ENCODE measurements at regions not wholly inside any gene's neighbourhood (a gene's known extent, or its start where the extent isn't known, plus 50 kb on each side); places are given as distances from the start of the nearest gene placed in this dataset.

DNA sequence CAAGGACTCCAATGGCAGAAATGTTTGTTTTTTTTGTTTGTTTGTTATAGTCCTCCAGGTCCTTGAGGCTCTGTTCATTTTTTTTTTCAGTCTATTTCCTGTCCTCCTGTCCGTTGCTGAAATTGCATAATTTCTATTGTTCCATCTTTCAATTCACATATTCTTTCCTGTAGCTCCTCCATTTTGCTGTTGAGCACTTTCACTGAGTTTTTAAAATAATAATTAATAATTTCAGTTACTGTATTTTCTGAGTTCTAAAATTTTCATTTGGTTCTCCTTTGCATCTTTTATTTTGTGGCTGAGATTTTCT, 202.3 kb upstream of the AGR3 start:
- Mint-ChIP-seq H3K4me1 (no peaks in the 10 kb centered on the region), H3K27ac (no peak overlapping the region), H3K27me3 (ENCODE audit: low read depth in 2 of 2) (peaks cover 0 to 2% of the 10 kb centered on the region in 2 donors), H3K4me3 (no peak overlapping the region), H3K9me3 (no peaks in the 10 kb centered on the region), H3K36me3 (no peaks in the 10 kb centered on the region)
- Histone ChIP-seq H3K27me3 (ENCODE audit: control insufficient read depth, insufficient read depth, low read length) (no peaks in the 10 kb centered on the region), H3K9me3 (ENCODE audit: control insufficient read depth, insufficient read depth, low read length) (no peaks in the 10 kb centered on the region), H3K27ac (ENCODE audit: low read length) (no peak overlapping the region), H3K36me3 (ENCODE audit: control insufficient read depth, insufficient read depth, low read length) (no peaks in the 10 kb centered on the region), H3K4me1 (ENCODE audit: control insufficient read depth, insufficient read depth, low read length) (no peaks in the 10 kb centered on the region), H3K4me3 (ENCODE audit: low read length) (no peak overlapping the region)
- no peak for DNase-seq
- TF ChIP-seq, protein P1, sequence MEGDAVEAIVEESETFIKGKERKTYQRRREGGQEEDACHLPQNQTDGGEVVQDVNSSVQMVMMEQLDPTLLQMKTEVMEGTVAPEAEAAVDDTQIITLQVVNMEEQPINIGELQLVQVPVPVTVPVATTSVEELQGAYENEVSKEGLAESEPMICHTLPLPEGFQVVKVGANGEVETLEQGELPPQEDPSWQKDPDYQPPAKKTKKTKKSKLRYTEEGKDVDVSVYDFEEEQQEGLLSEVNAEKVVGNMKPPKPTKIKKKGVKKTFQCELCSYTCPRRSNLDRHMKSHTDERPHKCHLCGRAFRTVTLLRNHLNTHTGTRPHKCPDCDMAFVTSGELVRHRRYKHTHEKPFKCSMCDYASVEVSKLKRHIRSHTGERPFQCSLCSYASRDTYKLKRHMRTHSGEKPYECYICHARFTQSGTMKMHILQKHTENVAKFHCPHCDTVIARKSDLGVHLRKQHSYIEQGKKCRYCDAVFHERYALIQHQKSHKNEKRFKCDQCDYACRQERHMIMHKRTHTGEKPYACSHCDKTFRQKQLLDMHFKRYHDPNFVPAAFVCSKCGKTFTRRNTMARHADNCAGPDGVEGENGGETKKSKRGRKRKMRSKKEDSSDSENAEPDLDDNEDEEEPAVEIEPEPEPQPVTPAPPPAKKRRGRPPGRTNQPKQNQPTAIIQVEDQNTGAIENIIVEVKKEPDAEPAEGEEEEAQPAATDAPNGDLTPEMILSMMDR (IDR thresholded peaks at IDR 0.05): no peak
- intact Hi-C loops (cut with micrococcal nuclease): no loop called here
- ATAC-seq: no peak
- 67% methylated on average over 1 of the region's 1 CpG for WGBS (ENCODE audit: insufficient coverage)

- intact Hi-C loops (cut with micrococcal nuclease): no loop called here
- DNase-seq: no peak
- Histone ChIP-seq H3K9me3 (ENCODE audit: control insufficient read depth, insufficient read depth, low read length) (no peaks in the 10 kb centered on the region), H3K27ac (ENCODE audit: low read length) (no peak overlapping the region), H3K27me3 (ENCODE audit: control insufficient read depth, insufficient read depth, low read length) (no peaks in the 10 kb centered on the region), H3K4me3 (ENCODE audit: low read length) (no peak overlapping the region), H3K36me3 (ENCODE audit: control insufficient read depth, insufficient read depth, low read length) (no peaks in the 10 kb centered on the region), H3K4me1 (ENCODE audit: control insufficient read depth, insufficient read depth, low read length) (no peaks in the 10 kb centered on the region)
- no peaks in the 10 kb centered on the region for H3K36me3 Mint-ChIP-seq
- WGBS (ENCODE audit: insufficient coverage): no CpG with 5 or more reads among the region's 3 CpGs
- H3K27ac Mint-ChIP-seq: no peak overlapping the region
- no peaks in the 10 kb centered on the region for H3K9me3 Mint-ChIP-seq
- no peaks in the 10 kb centered on the region for H3K4me1 Mint-ChIP-seq
- no peak for ATAC-seq
- TF ChIP-seq, protein P1 (IDR thresholded peaks at IDR 0.05): no peak
- peaks cover 0 to 2% of the 10 kb centered on the region in 2 donors for H3K27me3 Mint-ChIP-seq (ENCODE audit: low read depth in 2 of 2)
- no peak overlapping the region for H3K4me3 Mint-ChIP-seq
These were observed 203.4 kb upstream of the AGR3 start for GRCh38 chr7:17085186-17085585.

DNA sequence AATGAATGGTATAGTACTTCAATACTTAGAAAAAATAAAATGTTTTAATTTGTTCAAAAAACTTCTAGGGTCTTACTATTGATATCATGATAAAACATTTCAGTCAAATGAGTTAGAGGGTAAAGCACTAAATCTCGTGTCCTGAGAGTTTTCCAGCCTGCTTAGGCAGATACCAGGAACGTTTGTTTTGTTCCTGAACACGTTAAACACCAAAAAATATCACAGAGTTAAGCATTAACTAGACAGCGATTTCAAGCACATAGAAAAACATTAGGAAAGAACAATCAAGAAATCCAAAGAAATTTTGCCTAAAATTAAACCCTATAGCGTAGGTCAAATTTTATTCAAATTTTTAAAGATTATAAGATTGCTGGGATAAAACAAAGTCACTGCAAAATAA, 204.6 kb upstream of the AGR3 start:
- 95% methylated on average over 4 of the region's 5 CpGs for WGBS (ENCODE audit: insufficient coverage)
- Mint-ChIP-seq H3K27ac (no peak overlapping the region), H3K36me3 (no peaks in the 10 kb centered on the region), H3K9me3 (no peaks in the 10 kb centered on the region), H3K27me3 (ENCODE audit: low read depth in 2 of 2) (peaks cover 0 to 2% of the 10 kb centered on the region in 2 donors), H3K4me1 (no peaks in the 10 kb centered on the region), H3K4me3 (no peak overlapping the region)
- Histone ChIP-seq H3K27me3 (ENCODE audit: control insufficient read depth, insufficient read depth, low read length) (no peaks in the 10 kb centered on the region), H3K4me1 (ENCODE audit: control insufficient read depth, insufficient read depth, low read length) (no peaks in the 10 kb centered on the region), H3K9me3 (ENCODE audit: control insufficient read depth, insufficient read depth, low read length) (no peaks in the 10 kb centered on the region), H3K4me3 (ENCODE audit: low read length) (no peak overlapping the region), H3K36me3 (ENCODE audit: control insufficient read depth, insufficient read depth, low read length) (no peaks in the 10 kb centered on the region), H3K27ac (ENCODE audit: low read length) (no peak overlapping the region)
- no peak for ATAC-seq
- no peak for DNase-seq
- intact Hi-C loops (cut with micrococcal nuclease): no loop called here
- TF ChIP-seq, protein P1 (IDR thresholded peaks at IDR 0.05): no peak

GRCh38 chr7:17090751-17091150, 207.7 kb upstream of the AHR start:
- no peak for ATAC-seq
- Histone ChIP-seq H3K27me3 (ENCODE audit: control insufficient read depth, insufficient read depth, low read length) (no peaks in the 10 kb centered on the region), H3K9me3 (ENCODE audit: control insufficient read depth, insufficient read depth, low read length) (no peaks in the 10 kb centered on the region), H3K4me3 (ENCODE audit: low read length) (no peak overlapping the region), H3K36me3 (ENCODE audit: control insufficient read depth, insufficient read depth, low read length) (no peaks in the 10 kb centered on the region), H3K4me1 (ENCODE audit: control insufficient read depth, insufficient read depth, low read length) (peaks cover 3% of the 10 kb centered on the region), H3K27ac (ENCODE audit: low read length) (no peak overlapping the region)
- no peaks in the 10 kb centered on the region for H3K9me3 Mint-ChIP-seq
- intact Hi-C loops (cut with micrococcal nuclease): no loop called here
- no peak overlapping the region for H3K27ac Mint-ChIP-seq
- H3K36me3 Mint-ChIP-seq: no peaks in the 10 kb centered on the region
- H3K27me3 Mint-ChIP-seq (ENCODE audit: low read depth in 2 of 2): no peaks in the 10 kb centered on the region
- TF ChIP-seq, protein P1 (IDR thresholded peaks at IDR 0.05): no peak
- H3K4me1 Mint-ChIP-seq: peaks cover 0 to 8% of the 10 kb centered on the region in 2 donors
- DNase-seq: no peak
- H3K4me3 Mint-ChIP-seq: no peak overlapping the region
- WGBS (ENCODE audit: insufficient coverage): 100% methylated on average over 2 of the region's 2 CpGs
